NB4 (cell line): ENCODE measurements at regions not wholly inside any gene's neighbourhood (a gene's known extent, or its start where the extent isn't known, plus 50 kb on each side); places are given as distances from the start of the nearest gene placed in this dataset.

Experiments
- CTCF ChIP-seq: IDR thresholded peaks from one replicate; pipeline ENCODE4 v1.5.1; 2012; ENCODE audit warnings: low read depth, low read length
- POLR2A ChIP-seq: IDR thresholded peaks from 2 replicates; pipeline ENCODE4 v1.6.1; 2011; ENCODE audit warnings: mild to moderate bottlenecking; ENCODE audit not compliant: insufficient read length; ENCODE audit errors: extremely low read depth

GRCh38 chr15:29622637-29623036 is 199.6 kb downstream of the TJP1 start:
- TF ChIP-seq CTCF (no peak), POLR2A (no peak)
